Lower leg skin (tissue), 3 donors: ENCODE measurements at regions not wholly inside any gene's neighbourhood (a gene's known extent, or its start where the extent isn't known, plus 50 kb on each side); places are given as distances from the start of the nearest gene placed in this dataset.

Experiments used
- POLR2A ChIP-seq, 2 donors: fragments of 450-650 bp; IDR thresholded peaks; one replicate each; pipeline ENCODE4 v1.6.1; 2016 to 2017; ENCODE audit warnings: antibody characterized with exemption in 2 of 2, mild to moderate bottlenecking in 1 of 2, moderate library complexity in 1 of 2
- TF ChIP-seq, protein P1 (sequence below), 3 donors: fragments of 450-650 bp; IDR thresholded peaks; one replicate each; pipeline ENCODE4 v1.5.1; 2016; ENCODE audit warnings: antibody characterized with exemption in 3 of 3, mild to moderate bottlenecking in 3 of 3, moderate library complexity in 2 of 3

DNA sequence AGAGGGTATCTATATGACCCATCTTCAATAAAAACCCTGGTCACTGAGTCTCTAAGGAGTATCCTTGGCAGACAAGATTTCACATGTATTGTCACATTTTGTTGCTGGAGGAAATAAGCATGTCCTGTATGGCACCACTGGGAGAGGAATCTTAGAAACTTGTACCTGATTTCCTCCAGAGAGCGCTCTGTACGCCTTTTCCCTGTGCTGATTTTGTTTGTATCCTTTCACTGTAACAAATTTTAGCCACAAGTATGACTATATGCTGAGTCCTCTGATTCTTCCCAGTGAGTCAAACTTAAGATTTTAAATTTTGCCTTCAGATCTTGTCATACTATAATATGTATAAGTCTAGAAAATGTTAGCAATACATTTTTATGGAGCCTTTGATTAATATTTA is 102.8 kb downstream of the ITIH6 start:
- no peak for TF ChIP-seq POLR2A (IDR thresholded peaks at IDR 0.05)
- TF ChIP-seq, protein P1, sequence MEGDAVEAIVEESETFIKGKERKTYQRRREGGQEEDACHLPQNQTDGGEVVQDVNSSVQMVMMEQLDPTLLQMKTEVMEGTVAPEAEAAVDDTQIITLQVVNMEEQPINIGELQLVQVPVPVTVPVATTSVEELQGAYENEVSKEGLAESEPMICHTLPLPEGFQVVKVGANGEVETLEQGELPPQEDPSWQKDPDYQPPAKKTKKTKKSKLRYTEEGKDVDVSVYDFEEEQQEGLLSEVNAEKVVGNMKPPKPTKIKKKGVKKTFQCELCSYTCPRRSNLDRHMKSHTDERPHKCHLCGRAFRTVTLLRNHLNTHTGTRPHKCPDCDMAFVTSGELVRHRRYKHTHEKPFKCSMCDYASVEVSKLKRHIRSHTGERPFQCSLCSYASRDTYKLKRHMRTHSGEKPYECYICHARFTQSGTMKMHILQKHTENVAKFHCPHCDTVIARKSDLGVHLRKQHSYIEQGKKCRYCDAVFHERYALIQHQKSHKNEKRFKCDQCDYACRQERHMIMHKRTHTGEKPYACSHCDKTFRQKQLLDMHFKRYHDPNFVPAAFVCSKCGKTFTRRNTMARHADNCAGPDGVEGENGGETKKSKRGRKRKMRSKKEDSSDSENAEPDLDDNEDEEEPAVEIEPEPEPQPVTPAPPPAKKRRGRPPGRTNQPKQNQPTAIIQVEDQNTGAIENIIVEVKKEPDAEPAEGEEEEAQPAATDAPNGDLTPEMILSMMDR (IDR thresholded peaks at IDR 0.05): no peak
